ENCODE measurements at regions not wholly inside any gene's neighbourhood (a gene's known extent, or its start where the extent isn't known, plus 50 kb on each side); places are given as distances from the start of the nearest gene placed in this dataset.

DNA sequence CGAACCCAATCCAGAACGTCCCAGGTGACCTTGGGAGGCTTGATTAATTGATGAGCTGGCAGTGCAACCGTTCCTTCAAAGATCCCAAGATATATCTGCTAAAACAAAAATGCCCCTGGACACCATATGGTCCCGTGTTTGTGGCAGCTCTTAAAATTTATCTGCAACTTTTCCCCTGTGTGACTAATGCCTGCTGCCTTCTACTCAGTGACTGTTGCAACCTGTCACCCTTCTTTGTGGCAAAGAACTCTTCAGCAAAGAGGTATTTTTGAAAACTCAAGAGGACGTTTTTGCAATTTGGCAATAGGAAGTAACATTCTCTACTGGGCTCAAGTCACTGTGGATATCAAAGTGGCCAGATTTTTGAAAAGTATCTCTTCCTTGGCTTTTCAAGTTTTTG is 75.8 kb upstream of the SOD3 start:
- Histone ChIP-seq H3K4me3 (no peak overlapping the region), H3K27ac (no peak overlapping the region), H3K27me3 (no peaks in the 10 kb centered on the region), H3K9me3 (peaks cover 0 to 10% (median 5%) of the 10 kb centered on the region in 4 donors), H3K36me3 (no peaks in the 10 kb centered on the region), H3K4me1 (no peaks in the 10 kb centered on the region)
- 47 to 63% (median 54%) methylated on average over 5 of the region's 5 CpGs for WGBS, 5 donors
- TF ChIP-seq, protein P1, sequence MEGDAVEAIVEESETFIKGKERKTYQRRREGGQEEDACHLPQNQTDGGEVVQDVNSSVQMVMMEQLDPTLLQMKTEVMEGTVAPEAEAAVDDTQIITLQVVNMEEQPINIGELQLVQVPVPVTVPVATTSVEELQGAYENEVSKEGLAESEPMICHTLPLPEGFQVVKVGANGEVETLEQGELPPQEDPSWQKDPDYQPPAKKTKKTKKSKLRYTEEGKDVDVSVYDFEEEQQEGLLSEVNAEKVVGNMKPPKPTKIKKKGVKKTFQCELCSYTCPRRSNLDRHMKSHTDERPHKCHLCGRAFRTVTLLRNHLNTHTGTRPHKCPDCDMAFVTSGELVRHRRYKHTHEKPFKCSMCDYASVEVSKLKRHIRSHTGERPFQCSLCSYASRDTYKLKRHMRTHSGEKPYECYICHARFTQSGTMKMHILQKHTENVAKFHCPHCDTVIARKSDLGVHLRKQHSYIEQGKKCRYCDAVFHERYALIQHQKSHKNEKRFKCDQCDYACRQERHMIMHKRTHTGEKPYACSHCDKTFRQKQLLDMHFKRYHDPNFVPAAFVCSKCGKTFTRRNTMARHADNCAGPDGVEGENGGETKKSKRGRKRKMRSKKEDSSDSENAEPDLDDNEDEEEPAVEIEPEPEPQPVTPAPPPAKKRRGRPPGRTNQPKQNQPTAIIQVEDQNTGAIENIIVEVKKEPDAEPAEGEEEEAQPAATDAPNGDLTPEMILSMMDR (IDR thresholded peaks at IDR 0.05) = no peak
- no peak for TF ChIP-seq POLR2AphosphoS5 (IDR thresholded peaks at IDR 0.05)
- TF ChIP-seq POLR2A (IDR thresholded peaks at IDR 0.05) = no peak
- no peak for TF ChIP-seq EP300 (IDR thresholded peaks at IDR 0.05)
- no peak for DNase-seq
- intact Hi-C loops (cut with DNase I; ENCODE audit: low total_unique reads) = no loop called here

DNA sequence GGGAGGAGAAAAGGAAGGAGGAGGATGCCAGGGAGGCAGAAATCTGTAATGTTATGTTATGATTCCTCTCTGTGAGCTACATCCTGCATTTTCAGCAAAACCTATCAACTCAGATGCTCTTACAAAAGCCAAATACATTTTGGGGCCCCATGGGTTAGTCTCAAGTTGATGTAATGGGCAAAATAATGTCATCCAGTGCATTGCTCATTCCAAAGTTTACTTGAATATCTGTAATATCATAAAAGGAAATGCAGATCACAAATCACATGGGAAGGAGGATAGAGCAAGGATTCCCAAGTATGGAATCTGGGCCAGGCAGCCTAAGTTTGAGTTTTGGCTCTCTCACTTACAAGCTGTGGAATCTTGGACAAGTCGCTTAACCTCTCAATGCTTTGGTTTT is 74.9 kb upstream of the SOD3 start:
- Histone ChIP-seq H3K4me1 (no peaks in the 10 kb centered on the region), H3K4me3 (no peak overlapping the region), H3K36me3 (no peaks in the 10 kb centered on the region), H3K9me3 (peaks cover 0 to 6% (median under 1%) of the 10 kb centered on the region in 4 donors), H3K27ac (no peak overlapping the region), H3K27me3 (no peaks in the 10 kb centered on the region)
- DNase-seq = no peak
- WGBS, 5 donors = 74 to 83% (median 80%) methylated on average over 1 of the region's 1 CpG
- intact Hi-C loops (cut with DNase I; ENCODE audit: low total_unique reads) = no loop called here
- TF ChIP-seq POLR2AphosphoS5 (IDR thresholded peaks at IDR 0.05) (no peak), EP300 (IDR thresholded peaks at IDR 0.05) (no peak), POLR2A (IDR thresholded peaks at IDR 0.05) (no peak)
- TF ChIP-seq, protein P1 (IDR thresholded peaks at IDR 0.05) = no peak

DNA sequence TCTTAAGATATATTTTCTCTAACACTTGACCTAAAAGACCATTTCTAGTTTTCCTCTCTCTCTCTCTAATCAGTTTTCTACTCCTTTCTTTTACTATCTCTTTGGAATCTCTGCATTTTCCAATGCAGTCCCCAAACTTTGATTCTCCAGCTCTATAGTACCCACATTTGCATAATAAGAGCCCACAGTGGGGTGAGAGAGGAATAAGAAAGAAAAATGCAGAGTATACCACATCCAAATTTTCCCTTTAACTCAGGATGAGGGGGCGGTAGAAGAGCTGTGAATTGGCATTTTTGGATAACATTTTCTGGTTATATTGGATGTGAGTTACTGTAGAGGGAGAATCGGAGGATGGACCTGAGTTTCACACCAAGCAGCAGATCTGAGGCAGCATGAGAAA is 74.4 kb upstream of the SOD3 start:
- no peak for DNase-seq
- no peak overlapping the region for H3K4me3 ChIP-seq
- TF ChIP-seq POLR2AphosphoS5 (IDR thresholded peaks at IDR 0.05) = no peak
- no peak for TF ChIP-seq POLR2A (IDR thresholded peaks at IDR 0.05)
- TF ChIP-seq EP300 (IDR thresholded peaks at IDR 0.05) = no peak
- TF ChIP-seq, protein P1 (IDR thresholded peaks at IDR 0.05) = no peak
- WGBS, 5 donors = 74 to 86% (median 77%) methylated on average over 2 of the region's 2 CpGs
- no peak overlapping the region for H3K27ac ChIP-seq
- intact Hi-C loops (cut with DNase I; ENCODE audit: low total_unique reads) = no loop called here
- no peaks in the 10 kb centered on the region for H3K27me3 ChIP-seq
- peaks cover 0 to 2% (median 0%) of the 10 kb centered on the region in 4 donors for H3K9me3 ChIP-seq
- H3K36me3 ChIP-seq = no peaks in the 10 kb centered on the region
- H3K4me1 ChIP-seq = no peaks in the 10 kb centered on the region

DNA sequence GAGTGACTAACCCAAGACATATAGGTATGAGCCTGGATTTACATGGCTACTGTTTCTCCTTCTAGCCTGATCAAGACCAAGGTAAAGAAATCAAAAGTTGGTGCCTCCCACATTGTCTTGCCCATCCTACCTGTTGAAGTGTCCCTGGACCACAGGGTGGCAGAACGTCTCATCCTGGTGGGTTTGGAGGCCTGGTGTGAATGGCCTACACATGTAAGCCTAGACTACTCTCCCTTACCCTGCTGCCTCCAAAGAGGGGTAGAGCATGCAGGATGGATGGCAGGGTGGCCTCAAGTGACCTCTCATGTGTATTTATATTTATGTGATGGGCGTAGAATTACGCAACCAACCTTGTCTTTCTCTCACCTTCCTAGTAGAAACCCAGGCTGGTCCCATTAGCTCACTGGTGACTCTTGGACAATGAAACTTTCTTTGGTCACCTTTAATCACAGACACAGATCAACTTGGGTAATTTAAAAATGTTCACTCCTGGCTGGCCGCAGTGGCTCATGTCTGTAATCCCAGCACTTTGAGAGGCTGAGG is 73.3 kb upstream of the SOD3 start:
- Histone ChIP-seq H3K4me3 (no peak overlapping the region), H3K36me3 (no peaks in the 10 kb centered on the region), H3K27me3 (no peaks in the 10 kb centered on the region), H3K9me3 (no peaks in the 10 kb centered on the region), H3K4me1 (no peaks in the 10 kb centered on the region), H3K27ac (no peak overlapping the region)
- intact Hi-C loops (cut with DNase I; ENCODE audit: low total_unique reads) = no loop called here
- TF ChIP-seq POLR2AphosphoS5 (IDR thresholded peaks at IDR 0.05) (no peak), EP300 (IDR thresholded peaks at IDR 0.05) (no peak), POLR2A (IDR thresholded peaks at IDR 0.05) (no peak)
- TF ChIP-seq, protein P1 (IDR thresholded peaks at IDR 0.05) = no peak
- DNase-seq = no peak
- WGBS, 5 donors = 84 to 93% (median 87%) methylated on average over 4 of the region's 4 CpGs
